SK-N-SH (cell line): ENCODE measurements at regions not wholly inside any gene's neighbourhood (a gene's known extent, or its start where the extent isn't known, plus 50 kb on each side); places are given as distances from the start of the nearest gene placed in this dataset.

Experiments used
- EP300 ChIP-seq, 2 experiments: IDR thresholded peaks; 2 replicates each; pipeline versions ENCODE4 v1.4.0 to v1.6.1; 2012; ENCODE audit warnings: borderline replicate concordance in 1 of 2, low read depth in 1 of 2, low read length in 1 of 2
- GABPA ChIP-seq: IDR thresholded peaks from 2 replicates; pipeline ENCODE4 v1.4.0; 2012; ENCODE audit warnings: low read depth, mild to moderate bottlenecking
- RFX5 ChIP-seq: IDR thresholded peaks from 2 replicates; pipeline ENCODE4 v1.6.1; 2012; ENCODE audit warnings: mild to moderate bottlenecking, improper control_type of control experiment, low read length
- TCF12 ChIP-seq: IDR thresholded peaks from 2 replicates; pipeline ENCODE4 v1.4.0; 2012
- TF ChIP-seq, protein P1 (sequence below): fragments of 200-600 bp; sonication (generic); IDR thresholded peaks from 2 replicates; pipeline ENCODE4 v1.6.1; 2017; ENCODE audit warnings: antibody characterized with exemption, mild to moderate bottlenecking, moderate library complexity

DNA sequence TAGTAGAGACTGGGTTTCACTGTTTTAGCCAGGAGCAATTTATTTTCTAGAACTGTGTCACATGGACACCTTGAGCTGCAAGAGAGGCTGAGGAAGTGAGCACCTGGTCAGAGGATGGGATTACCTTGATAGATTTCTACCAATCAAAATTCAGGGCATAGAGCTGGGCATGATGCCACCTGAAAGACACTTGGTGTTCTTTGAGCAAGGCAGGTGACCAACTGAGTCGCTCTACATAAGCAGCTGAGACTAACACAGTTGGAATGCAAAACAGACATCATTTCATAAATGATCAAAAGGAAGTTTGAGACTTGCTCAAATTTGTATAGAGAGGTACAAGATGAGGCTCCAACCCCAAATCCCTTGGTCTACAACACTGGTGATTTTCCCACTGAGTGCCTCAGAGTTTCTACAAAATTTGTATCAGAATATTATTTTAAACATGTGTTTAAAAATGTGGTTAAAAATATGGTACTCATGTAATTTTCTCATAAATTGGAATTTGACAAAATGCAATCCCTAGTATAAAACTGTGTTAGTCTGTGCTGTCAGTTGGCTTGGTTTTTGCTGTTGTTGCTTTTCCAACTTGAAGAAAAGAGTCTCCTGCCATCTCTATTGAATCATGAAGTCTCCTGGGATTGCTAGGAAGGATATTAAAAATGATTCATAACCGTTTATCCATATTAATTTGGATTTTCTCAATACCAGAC lies 156.4 kb upstream of the MDFIC start:
- TF ChIP-seq, protein P1, sequence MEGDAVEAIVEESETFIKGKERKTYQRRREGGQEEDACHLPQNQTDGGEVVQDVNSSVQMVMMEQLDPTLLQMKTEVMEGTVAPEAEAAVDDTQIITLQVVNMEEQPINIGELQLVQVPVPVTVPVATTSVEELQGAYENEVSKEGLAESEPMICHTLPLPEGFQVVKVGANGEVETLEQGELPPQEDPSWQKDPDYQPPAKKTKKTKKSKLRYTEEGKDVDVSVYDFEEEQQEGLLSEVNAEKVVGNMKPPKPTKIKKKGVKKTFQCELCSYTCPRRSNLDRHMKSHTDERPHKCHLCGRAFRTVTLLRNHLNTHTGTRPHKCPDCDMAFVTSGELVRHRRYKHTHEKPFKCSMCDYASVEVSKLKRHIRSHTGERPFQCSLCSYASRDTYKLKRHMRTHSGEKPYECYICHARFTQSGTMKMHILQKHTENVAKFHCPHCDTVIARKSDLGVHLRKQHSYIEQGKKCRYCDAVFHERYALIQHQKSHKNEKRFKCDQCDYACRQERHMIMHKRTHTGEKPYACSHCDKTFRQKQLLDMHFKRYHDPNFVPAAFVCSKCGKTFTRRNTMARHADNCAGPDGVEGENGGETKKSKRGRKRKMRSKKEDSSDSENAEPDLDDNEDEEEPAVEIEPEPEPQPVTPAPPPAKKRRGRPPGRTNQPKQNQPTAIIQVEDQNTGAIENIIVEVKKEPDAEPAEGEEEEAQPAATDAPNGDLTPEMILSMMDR = no peak
- TF ChIP-seq TCF12 (no peak), RFX5 (no peak), EP300 (IDR thresholded peaks at IDR 0.05; ENCODE audit: borderline replicate concordance in 1 of 2, low read depth in 1 of 2, low read length in 1 of 2) (no peak), GABPA (no peak)
